NCI-H774 (cell line): ENCODE measurements at regions not wholly inside any gene's neighbourhood (a gene's known extent, or its start where the extent isn't known, plus 50 kb on each side); places are given as distances from the start of the nearest gene placed in this dataset.

Source experiments
- DNase-seq: peaks from one replicate; lab custom pipeline; 2025; lab: John Stamatoyannopoulos, UW

DNA sequence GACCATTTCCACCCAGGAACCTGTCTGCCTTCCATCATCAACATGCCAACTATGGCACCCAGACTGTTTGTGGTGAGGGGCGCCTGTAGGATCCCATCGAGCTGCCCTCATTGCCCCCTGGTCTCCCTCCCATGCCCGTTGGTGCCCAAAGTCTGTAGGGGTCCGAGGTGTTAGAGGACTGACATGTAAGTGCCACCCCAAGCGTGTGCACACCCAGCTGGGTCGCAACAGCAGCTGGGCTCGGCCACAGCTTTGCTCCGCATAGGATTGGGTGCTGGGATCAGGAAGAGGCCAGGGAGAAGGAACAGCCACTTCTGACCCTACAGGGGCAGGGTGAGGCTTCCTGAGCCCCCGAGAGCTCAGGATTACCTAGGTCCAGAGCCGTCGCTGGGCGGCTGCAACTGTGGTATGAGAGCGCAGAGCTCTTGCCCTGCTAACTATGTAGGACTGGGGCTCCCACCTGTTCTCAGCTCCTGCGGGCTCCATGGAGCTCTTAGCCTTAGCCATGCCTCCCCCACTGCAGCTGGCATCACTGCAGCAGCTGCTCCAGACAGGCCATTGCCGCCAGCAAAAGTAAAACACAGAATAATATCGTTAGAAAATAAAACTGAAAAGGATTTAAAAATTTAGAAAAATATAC, 1160.3 kb downstream of the FSTL5 start:
- DNase-seq: no peak

DNA sequence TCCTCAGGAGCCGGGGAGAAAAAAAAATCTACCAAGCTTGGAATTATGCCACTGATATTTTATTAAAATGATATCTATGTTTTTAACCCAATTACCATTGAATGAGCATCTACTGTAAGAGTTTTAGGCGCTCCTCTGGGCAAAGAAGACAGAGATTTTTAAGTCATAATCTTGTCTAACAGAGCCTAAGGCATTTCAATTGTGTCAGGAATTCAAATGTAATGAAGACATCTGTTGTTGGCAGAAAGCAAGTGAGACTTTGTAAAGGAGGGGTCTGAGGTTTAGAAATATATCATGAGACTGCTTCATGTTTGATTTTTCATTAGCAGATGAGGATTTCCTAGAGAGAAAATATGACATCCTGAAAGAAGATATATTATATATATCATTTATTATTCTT, 1158.1 kb downstream of the FSTL5 start:
- DNase-seq: no peak

DNA sequence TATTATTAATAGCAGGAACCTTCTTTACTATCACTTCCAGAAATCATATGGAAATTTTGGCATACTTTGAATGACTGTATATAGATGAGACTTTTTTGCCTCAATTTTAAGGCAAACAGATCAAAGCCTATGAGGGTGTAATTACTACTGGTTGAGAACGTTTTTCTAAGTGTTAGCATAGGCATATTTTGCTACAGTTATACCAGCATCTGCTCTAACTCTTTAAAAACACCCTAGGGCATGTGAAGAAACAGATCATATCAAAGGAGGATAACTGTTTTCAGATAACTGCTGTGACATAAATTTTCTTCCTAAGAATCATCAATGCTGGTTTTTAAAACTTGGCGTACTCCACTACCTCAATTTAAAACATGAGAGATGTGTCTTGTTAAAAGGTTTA, 1155.3 kb downstream of the FSTL5 start:
- DNase-seq: no peak

DNA sequence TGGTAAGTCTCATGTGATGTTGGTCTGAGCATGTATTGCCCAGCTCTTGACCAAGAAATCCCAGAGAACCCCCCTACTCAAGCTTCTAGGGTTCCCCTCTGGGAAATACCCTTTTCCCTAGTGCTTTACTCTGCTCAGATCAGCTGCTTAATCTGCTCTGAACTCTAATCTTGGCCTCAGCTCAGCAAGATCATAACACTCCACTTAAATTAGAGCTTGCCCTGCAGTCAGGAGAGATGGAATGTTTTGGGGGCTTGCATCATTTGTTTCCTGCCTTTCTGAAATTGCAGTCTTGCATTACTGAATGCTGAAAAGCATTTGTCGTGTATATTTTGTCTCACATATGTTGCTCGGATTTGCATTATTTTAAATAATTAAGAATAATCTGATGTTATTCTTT, 1153.6 kb downstream of the FSTL5 start:
- DNase-seq: no peak
